ENCODE measurements at regions not wholly inside any gene's neighbourhood (a gene's known extent, or its start where the extent isn't known, plus 50 kb on each side); places are given as distances from the start of the nearest gene placed in this dataset.

DNA sequence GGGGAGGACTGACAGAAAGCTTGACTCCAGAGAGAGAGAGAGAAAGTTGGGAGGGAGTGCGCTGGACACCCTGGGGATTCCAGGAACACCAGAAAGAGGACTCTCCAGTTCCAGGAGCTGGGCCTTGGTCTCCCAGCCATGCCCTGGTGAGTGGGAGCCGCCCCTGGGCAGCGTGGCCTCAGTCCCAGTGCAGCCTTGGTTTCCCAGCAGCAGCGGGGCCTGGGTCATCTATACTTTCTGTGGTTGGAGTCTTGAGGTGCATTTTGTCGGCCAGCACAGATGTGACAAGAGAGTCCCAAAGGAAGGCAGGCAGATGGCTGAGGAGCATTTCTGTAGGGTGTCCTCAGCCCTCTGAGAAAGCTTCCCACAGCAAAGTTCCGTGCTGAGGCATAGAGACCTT is 334.7 kb upstream of the ZNF32 start:
- TF ChIP-seq, protein P1, sequence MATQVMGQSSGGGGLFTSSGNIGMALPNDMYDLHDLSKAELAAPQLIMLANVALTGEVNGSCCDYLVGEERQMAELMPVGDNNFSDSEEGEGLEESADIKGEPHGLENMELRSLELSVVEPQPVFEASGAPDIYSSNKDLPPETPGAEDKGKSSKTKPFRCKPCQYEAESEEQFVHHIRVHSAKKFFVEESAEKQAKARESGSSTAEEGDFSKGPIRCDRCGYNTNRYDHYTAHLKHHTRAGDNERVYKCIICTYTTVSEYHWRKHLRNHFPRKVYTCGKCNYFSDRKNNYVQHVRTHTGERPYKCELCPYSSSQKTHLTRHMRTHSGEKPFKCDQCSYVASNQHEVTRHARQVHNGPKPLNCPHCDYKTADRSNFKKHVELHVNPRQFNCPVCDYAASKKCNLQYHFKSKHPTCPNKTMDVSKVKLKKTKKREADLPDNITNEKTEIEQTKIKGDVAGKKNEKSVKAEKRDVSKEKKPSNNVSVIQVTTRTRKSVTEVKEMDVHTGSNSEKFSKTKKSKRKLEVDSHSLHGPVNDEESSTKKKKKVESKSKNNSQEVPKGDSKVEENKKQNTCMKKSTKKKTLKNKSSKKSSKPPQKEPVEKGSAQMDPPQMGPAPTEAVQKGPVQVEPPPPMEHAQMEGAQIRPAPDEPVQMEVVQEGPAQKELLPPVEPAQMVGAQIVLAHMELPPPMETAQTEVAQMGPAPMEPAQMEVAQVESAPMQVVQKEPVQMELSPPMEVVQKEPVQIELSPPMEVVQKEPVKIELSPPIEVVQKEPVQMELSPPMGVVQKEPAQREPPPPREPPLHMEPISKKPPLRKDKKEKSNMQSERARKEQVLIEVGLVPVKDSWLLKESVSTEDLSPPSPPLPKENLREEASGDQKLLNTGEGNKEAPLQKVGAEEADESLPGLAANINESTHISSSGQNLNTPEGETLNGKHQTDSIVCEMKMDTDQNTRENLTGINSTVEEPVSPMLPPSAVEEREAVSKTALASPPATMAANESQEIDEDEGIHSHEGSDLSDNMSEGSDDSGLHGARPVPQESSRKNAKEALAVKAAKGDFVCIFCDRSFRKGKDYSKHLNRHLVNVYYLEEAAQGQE (IDR thresholded peaks at IDR 0.05; ENCODE audit: insufficient read depth in 1 of 2, low read depth in 2 of 2, low read length in 2 of 2) = no peak
- TF ChIP-seq POLR2AphosphoS5 (IDR thresholded peaks at IDR 0.05; ENCODE audit: low read depth, low read length) = no peak
- TF ChIP-seq FOXP2 (optimal IDR thresholded peaks at IDR 0.05; ENCODE audit: borderline replicate concordance, extremely low read depth, extremely low read length, insufficient read depth) = no peak
- no peak for TF ChIP-seq SIN3A (IDR thresholded peaks at IDR 0.05; ENCODE audit: borderline replicate concordance, insufficient read depth, low read length)
- TF ChIP-seq TAF1 (IDR thresholded peaks at IDR 0.05; ENCODE audit: borderline replicate concordance, insufficient read depth, low read length) = no peak

DNA sequence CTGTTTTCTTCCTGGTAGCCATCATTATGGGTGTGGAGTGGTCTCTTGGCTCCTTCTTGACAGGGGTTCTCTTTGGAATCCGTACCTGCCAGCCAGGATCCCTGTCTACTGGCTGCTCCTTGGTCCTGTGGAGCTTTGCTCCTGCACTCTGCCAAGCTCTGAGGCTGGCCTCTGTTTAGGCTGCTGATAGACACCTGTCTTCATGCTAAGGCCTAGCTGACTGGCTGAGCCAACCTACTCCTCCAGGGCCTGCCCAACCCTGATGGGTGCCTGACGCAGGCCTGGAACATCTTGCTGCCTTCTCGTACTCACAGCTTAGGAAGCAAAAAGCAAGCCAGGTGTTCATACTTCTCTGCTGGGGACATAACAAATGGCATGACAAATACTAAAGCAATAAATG is 333.6 kb upstream of the ZNF32 start:
- TF ChIP-seq FOXP2 (optimal IDR thresholded peaks at IDR 0.05; ENCODE audit: borderline replicate concordance, extremely low read depth, extremely low read length, insufficient read depth) (no peak), TAF1 (IDR thresholded peaks at IDR 0.05; ENCODE audit: borderline replicate concordance, insufficient read depth, low read length) (no peak), POLR2AphosphoS5 (IDR thresholded peaks at IDR 0.05; ENCODE audit: low read depth, low read length) (no peak)

DNA sequence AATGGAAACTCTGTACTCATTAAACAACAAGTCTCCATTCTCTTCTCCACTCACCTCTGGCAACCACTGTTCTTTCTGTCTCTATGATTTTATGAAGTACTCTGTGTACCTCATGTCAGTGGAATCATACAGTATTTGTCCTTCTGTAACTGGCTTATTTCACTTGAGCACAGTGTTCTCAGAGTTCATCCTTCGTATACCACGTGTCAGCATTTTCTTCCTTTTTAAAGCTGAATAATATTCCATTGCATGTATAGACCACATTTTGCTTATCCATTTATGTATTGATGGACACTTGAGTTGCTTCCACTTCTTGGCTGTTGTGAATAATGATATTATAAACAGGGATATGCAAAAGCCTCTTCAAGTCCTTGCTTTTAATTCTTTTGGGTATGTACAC is 333.0 kb upstream of the ZNF32 start:
- TF ChIP-seq FOXP2 (optimal IDR thresholded peaks at IDR 0.05; ENCODE audit: borderline replicate concordance, extremely low read depth, extremely low read length, insufficient read depth) = no peak

DNA sequence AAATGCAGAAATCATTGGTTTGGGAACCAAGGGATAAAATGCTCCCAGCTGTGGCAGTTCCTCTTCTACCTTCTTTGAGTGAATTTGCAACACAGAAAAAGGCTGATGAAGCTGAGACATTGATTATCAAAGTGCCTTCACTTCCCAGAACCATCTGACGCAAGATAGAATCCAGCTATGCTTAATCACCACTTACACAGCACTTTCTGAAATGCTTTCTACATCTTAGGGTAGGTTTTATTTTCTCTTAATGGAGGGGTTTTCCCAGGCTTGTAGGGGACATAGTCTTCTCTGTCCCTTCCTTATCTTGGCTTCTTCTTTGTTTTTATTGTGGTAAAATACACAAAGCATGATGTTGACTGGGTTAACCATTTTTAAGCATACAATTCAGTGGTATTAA is 332.6 kb upstream of the ZNF32 start:
- TF ChIP-seq POLR2AphosphoS5 (IDR thresholded peaks at IDR 0.05; ENCODE audit: low read depth, low read length) = no peak
- TF ChIP-seq, protein P1 (IDR thresholded peaks at IDR 0.05; ENCODE audit: insufficient read depth in 1 of 2, low read depth in 2 of 2, low read length in 2 of 2) = no peak
- TF ChIP-seq FOXP2 (optimal IDR thresholded peaks at IDR 0.05; ENCODE audit: borderline replicate concordance, extremely low read depth, extremely low read length, insufficient read depth) = no peak
- TF ChIP-seq TAF1 (IDR thresholded peaks at IDR 0.05; ENCODE audit: borderline replicate concordance, insufficient read depth, low read length) = no peak
- no peak for TF ChIP-seq SIN3A (IDR thresholded peaks at IDR 0.05; ENCODE audit: borderline replicate concordance, insufficient read depth, low read length)

DNA sequence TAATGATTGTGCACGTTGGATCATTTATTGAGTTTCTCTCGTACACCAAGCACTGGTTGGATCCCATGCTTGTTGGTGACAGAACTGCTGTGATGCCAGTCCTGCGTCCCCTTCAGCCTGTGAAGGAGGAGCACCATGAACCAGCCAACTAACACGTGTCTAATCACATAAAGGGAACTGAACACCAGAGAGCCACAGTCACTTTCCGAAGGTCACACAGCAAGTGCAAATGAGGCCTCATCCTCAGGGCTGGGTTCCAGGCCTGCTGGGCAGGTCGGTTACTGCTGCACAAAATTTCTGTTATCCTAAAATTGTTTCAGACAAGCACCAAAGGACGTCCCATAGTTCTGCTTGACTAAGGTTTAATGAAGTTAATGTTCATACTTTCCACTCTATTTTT is 332.0 kb upstream of the ZNF32 start:
- TF ChIP-seq POLR2AphosphoS5 (IDR thresholded peaks at IDR 0.05; ENCODE audit: low read depth, low read length) = no peak
- TF ChIP-seq, protein P1 (IDR thresholded peaks at IDR 0.05; ENCODE audit: insufficient read depth in 1 of 2, low read depth in 2 of 2, low read length in 2 of 2) = no peak
- TF ChIP-seq SIN3A (IDR thresholded peaks at IDR 0.05; ENCODE audit: borderline replicate concordance, insufficient read depth, low read length) = no peak
- TF ChIP-seq FOXP2 (optimal IDR thresholded peaks at IDR 0.05; ENCODE audit: borderline replicate concordance, extremely low read depth, extremely low read length, insufficient read depth) = no peak
- no peak for TF ChIP-seq TAF1 (IDR thresholded peaks at IDR 0.05; ENCODE audit: borderline replicate concordance, insufficient read depth, low read length)

DNA sequence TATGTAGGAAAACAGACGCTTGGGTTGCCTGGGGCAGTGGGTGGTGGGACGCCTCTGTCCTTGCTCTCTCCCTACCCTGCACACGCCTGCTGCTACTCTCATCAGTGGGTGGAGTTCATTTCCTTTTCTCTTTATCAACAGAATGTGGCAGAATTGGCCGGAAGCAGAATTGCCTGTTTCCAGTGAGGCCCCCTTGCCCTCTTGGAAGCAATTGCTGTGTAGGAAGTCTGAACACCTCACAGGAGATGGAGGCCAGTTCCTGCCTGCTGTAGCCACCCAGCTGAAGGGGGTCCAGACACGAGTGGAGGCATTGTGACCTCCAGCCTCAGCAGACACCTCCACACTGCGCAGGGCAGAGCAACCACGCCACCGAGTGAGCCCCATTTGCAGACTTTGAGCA is 331.6 kb upstream of the ZNF32 start:
- TF ChIP-seq, protein P1 (IDR thresholded peaks at IDR 0.05; ENCODE audit: insufficient read depth in 1 of 2, low read depth in 2 of 2, low read length in 2 of 2) = no peak
- TF ChIP-seq SIN3A (IDR thresholded peaks at IDR 0.05; ENCODE audit: borderline replicate concordance, insufficient read depth, low read length) (no peak), POLR2AphosphoS5 (IDR thresholded peaks at IDR 0.05; ENCODE audit: low read depth, low read length) (no peak), TAF1 (IDR thresholded peaks at IDR 0.05; ENCODE audit: borderline replicate concordance, insufficient read depth, low read length) (no peak), FOXP2 (optimal IDR thresholded peaks at IDR 0.05; ENCODE audit: borderline replicate concordance, extremely low read depth, extremely low read length, insufficient read depth) (no peak)
